H1 (cell line): ENCODE measurements at regions not wholly inside any gene's neighbourhood (a gene's known extent, or its start where the extent isn't known, plus 50 kb on each side); places are given as distances from the start of the nearest gene placed in this dataset.

ENCODE experiments used
- BCL11A ChIP-seq, 2 experiments: IDR thresholded peaks; one replicate each; pipeline ENCODE4 v1.6.1; 2011; ENCODE audit warnings: low read depth in 2 of 2, low read length in 2 of 2, mild to moderate bottlenecking in 2 of 2
- CHD7 ChIP-seq: fragments of 300-600 bp; sonication (generic); IDR thresholded peaks from 2 replicates; pipeline ENCODE4 v1.7.1; 2012; ENCODE audit warnings: low read length, moderate library complexity, mild to moderate bottlenecking, inconsistent platforms; ENCODE audit not compliant: insufficient replicate concordance
- CTBP2 ChIP-seq: IDR thresholded peaks from 2 replicates; pipeline ENCODE4 v1.7.0; 2011; ENCODE audit warnings: borderline replicate concordance, mild to moderate bottlenecking, moderate library complexity, mixed read lengths, low read length; ENCODE audit not compliant: insufficient read depth, insufficient read length
- E2F6 ChIP-seq: IDR thresholded peaks from 2 replicates; pipeline ENCODE4 v1.6.1; 2012; ENCODE audit warnings: inconsistent platforms
- MAFK ChIP-seq: IDR thresholded peaks from 2 replicates; pipeline ENCODE4 v1.6.1; 2012; ENCODE audit warnings: low read depth, mild to moderate bottlenecking, improper control_type of control experiment, low read length
- NANOG ChIP-seq: IDR thresholded peaks from 2 replicates; pipeline ENCODE4 v1.6.1; 2011; ENCODE audit warnings: low read length, low read depth, mild to moderate bottlenecking, inconsistent platforms; ENCODE audit not compliant: insufficient read depth, poor library complexity, severe bottlenecking
- POLR2A ChIP-seq, 2 experiments: IDR thresholded peaks; 1 replicate in 1 of 2; 2 replicates in 1 of 2; pipeline ENCODE4 v1.6.1; 2011; ENCODE audit warnings: low read depth in 2 of 2, low read length in 2 of 2, mild to moderate bottlenecking in 2 of 2; ENCODE audit errors: control extremely low read depth in 1 of 2
- SAP30 ChIP-seq: fragments of 300-600 bp; sonication (generic); IDR thresholded peaks from 2 replicates; pipeline ENCODE4 v1.7.1; 2012; ENCODE audit warnings: low read length, moderate library complexity, mild to moderate bottlenecking, inconsistent platforms; ENCODE audit not compliant: insufficient read depth, insufficient replicate concordance
- TEAD4 ChIP-seq: IDR thresholded peaks from 2 replicates; pipeline ENCODE4 v1.6.1; 2012; ENCODE audit warnings: low read depth, low read length, inconsistent platforms, mixed read lengths

- no peak for TF ChIP-seq CHD7
- TF ChIP-seq NANOG: no peak
- TF ChIP-seq E2F6: no peak
- TF ChIP-seq MAFK: no peak
- TF ChIP-seq TEAD4: no peak
- no peak for TF ChIP-seq BCL11A (IDR thresholded peaks at IDR 0.05; ENCODE audit: low read depth in 2 of 2, low read length in 2 of 2)
- no peak for TF ChIP-seq SAP30
- TF ChIP-seq CTBP2: no peak
- no peak for TF ChIP-seq POLR2A (IDR thresholded peaks at IDR 0.05; ENCODE audit: control extremely low read depth in 1 of 2, low read depth in 2 of 2, low read length in 2 of 2)
Measured at GRCh38 chr3:187955587-187955952, 198.4 kb upstream of the LPP start (continued).
